HG02981 (cell line): ENCODE measurements at regions not wholly inside any gene's neighbourhood (a gene's known extent, or its start where the extent isn't known, plus 50 kb on each side); places are given as distances from the start of the nearest gene placed in this dataset.
"Not testable (repeated sequence)": the region's sequence is repeated elsewhere in the genome, so short reads cannot be mapped to it uniquely, and the experiment has no call there.

Experiments
- ATAC-seq: cut with Tn5 transposase; IDR thresholded peaks from one replicate; pipeline ENCODE4 v1.9.1; 2021; ENCODE audit warnings: mild to moderate bottlenecking, moderate library complexity; ENCODE audit not compliant: unreplicated experiment

DNA sequence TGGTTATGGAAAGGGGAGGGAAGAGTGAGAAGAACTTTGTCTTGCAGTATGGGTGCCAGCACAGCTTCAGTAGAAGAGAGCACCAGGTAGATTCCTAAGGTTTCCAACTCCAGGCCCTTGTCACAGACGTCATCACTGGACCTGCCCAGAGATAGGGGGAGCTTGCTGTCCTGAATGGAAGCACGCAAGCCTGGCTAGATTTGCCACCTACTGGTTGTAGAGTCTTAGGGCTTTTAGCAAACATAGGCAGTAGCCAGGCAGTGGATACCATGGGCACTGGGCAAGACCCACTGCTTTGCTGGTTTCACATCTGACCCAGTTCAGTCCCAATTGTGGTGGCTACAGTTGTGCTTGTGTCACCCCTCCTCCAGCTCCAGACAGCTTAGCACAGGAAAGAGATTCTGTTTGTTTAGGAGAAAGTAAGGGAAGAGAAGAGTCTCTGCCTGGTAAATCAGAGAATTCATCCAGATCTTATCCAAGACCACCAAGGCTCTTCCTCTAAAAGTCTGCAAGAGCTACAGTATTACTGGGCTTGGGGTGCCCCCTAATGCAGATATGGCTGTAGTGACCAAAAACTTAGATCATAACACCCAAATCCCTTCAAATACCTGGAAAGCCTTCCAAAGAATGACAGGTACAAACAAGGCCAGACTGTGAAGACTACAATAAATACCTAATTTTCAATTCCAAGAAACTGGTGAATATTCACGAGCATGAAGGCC lies 158.9 kb downstream of the HINT1 start:
- no peak for ATAC-seq

DNA sequence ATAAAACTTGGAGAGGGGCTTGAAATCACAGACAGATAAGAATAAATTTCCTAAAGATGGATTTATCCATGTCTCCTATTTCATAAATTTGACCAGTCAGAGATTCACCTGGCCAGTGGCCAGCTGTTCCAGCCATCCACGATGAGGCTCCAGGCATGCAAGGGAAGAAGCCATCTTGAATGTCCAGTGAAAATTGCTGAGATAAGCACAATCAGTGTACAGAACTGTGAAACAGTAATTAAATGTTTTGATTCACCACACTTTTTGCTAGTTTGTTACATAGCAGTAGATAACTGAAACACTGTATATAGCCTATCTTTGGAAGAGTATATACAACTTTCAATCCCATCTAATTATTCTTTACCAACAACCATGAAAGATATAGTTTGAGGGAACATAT lies 163.5 kb downstream of the HINT1 start:
- no peak for ATAC-seq

DNA sequence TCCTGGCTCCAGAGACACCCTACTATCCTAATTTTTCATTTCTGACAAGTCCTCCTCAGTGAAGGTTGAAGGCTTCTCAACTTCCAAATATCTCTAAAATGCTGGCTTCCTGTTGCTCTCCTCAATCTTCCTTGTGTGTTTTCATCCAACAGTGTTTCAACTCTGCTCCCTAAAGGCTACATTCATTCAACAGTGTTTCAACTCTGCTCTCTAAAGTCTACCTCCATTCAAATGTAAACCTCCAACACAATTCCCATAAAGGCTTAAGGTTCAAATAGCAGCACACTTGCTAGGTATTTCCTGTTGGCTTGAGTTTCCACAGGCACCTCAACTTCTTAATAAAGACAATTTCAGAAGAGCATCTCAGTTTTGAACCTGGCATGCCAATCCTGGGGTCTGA lies 164.8 kb downstream of the HINT1 start:
- ATAC-seq: no peak

DNA sequence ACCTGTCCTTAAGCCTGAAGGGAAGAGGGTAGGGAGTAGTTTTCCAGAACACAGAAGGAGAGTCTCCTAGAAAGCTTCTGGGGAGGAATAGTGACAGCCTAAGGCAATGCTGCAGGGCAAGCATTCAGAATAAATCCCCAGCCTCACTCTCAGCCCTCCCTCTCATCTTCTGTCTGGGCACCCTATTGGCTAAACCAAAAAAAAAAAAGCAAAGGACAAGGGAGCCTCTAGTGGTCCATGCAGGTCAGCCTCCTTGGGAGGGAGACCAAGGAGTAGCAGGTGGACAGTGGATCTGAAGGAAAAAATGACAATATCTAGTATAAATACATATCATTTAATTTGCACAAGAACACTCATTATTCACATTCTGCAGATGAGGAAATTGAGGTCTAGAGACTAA lies 168.3 kb downstream of the HINT1 start:
- not testable (repeated sequence) for ATAC-seq

DNA sequence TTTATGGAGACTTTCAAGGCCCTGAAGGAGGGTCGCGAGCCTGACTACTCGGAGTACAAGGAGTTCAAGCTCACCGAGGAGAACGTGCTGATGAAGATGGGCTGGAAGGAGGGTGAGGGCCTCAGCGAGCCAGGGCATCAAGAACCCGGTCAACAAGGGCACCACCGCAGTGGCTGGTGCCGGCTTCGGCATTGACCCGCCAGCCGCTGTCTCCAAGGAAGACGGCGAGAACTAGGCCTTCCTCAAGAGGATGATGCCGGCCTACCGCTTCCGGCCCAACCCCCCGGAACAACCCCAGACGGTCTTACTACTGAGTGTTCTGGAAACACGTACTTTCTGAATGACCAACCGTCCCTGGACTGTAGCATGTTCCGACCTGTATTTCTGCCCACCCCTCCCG lies 169.2 kb downstream of the HINT1 start:
- no peak for ATAC-seq

DNA sequence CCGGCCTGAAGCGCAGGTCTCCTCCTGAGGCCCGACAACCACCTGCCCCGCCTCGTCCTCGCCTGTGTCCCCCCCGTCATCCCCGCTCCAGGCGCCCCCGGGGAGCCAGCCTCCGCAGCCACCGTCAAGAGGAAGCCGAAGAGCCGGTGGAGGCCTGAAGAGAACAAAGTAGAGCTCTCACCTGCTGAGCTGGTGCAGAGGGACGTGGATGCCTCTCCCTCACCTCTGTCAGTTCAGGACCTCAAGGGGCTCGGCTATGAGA lies 169.9 kb downstream of the HINT1 start:
- ATAC-seq: no peak

DNA sequence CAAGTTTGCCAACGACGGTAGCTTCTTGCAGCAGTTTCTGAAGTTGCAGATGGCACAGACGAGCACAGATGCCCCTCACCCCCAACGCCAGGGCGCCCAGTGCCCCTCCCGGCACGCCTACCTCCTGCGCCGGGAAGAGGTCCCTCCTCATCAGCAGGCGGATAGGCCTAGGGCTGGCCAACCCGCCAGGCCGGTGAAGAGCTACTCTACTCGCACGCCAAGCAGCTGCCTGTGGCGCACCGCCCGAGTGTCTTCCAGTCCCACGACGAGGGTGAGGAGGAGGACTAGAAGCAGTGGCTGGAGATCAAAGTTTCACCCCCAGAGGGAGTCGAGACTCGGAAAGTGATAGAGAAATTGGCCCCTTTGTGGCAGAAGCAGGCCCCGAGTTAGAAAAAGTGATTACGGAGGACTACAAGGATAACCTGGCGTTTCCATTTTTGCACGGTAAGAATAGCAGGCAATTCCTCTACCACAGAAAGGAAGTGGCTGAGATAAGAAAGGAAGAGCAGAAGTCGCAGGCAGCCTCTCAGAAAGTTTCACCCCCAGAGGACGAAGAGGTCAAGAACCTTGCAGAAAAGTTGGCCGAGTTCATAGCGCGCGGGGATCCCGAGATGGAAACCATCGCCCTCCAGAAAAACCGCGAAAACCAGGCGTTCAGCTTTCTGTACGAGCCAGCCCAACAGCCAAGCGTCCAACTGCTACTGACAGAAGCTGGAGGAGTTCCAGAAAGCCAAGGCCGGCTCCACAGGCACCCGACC lies 170.4 kb downstream of the HINT1 start:
- no peak for ATAC-seq

DNA sequence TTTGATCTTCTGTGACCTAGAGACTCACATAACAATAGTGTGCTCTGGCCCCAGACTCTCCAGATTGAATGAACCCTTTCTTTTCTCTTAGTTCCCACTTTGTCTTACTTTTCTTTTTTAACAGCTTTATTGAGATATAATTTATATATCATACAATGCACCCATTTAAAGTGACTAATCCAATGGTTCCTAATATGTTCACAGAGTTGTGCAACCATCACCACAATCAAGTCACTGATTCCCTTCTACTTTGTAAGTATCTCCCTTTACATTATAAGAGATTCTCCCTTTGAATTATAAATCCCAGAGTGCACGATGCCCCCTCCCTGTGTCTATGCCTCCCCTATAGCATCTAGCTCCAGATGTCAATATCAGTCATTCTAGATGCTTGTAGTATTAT lies 172.4 kb downstream of the HINT1 start:
- no peak for ATAC-seq

DNA sequence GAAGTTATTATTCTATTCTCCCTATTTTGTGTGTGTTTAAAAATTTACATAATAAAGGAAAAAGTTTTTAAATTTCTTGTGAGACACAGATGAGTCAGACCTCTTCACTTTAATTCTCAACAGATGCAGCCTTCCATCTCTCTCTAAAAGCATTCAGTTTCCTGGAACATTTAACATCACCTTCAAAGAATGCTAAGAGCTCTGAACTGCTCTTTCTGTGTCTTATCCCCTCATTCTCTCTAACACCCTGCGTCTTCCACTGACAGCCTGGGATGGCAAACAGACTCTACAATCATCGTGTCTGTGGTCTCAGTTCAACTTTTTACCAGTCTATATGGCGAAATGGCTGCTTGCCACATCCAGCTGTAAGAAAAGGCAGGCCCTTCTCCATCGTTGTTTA lies 173.0 kb downstream of the HINT1 start:
- ATAC-seq: no peak

DNA sequence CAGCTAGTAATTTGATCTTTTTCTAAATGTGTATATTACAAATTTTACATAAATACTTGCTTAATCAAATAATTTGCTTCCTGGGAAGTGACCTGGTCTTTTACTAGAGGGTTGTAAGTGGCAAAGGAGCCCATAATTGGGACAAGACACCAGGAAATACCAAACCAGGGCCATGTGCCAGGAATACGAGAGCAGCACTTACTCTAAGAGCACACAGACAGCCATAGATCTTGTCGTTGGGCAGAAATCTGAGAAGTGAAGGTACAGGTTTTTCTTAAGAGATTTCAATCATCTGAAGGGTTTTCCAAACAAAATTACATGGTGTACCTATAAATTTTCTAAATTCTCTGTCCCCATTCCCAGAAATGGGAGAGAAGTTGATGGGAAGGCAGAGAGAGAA lies 179.3 kb downstream of the HINT1 start:
- no peak for ATAC-seq

DNA sequence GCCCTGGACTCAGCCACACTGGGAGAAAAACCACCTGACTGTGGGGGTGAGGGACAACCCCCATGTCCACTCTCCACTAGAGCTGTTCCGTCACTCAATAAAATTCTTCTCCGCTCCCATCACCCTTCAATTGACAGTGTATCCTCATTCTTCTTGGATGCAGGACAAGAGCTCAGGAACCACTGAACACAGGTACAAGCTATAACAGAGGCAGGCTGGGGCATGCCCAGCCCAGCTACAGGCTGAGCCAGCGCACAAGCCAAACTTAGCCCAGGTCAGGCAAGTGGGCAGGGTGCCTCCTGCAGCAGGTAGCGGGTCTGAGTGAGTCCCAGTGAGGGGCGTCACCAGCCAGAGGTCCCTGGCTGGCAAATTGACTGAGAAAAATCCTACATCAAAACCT lies 183.4 kb downstream of the HINT1 start:
- no peak for ATAC-seq

DNA sequence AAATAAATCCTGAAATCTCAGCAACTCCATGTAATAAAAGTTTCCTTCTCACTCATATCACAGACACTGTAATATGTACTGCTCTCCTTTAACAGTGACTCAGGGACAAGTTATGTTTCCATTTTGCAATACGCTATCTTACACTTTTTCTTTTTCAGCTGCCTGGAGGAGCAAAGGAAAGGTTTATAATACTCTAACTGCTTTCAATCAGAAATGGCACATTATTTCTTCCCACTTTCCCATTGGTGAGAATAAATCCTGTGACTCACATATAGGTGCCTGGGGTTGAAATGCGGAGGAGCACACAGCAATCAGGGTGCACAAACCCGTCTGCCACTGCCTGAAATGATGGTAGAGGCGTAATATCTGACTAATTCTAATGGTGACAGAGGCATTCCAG lies 186.6 kb downstream of the HINT1 start:
- ATAC-seq: no peak

DNA sequence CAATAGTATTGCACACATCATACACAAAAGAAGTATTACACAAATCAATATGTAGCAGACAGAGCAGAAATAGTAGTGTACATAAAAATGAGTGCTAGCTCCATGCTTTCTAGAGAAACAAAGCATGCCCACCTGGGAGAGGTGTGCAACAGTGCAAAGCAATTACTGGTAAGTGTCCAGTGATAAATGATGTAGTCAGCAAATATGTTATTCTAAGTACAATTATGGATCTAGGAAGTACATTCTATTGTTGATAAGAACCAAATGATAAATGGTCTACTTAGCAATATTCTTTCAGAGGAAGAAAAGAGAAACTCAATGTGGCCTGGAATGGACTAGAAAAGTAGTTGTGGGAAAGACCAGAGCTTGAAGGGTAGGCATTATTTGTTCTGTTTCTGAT lies 188.6 kb downstream of the HINT1 start:
- ATAC-seq: no peak

DNA sequence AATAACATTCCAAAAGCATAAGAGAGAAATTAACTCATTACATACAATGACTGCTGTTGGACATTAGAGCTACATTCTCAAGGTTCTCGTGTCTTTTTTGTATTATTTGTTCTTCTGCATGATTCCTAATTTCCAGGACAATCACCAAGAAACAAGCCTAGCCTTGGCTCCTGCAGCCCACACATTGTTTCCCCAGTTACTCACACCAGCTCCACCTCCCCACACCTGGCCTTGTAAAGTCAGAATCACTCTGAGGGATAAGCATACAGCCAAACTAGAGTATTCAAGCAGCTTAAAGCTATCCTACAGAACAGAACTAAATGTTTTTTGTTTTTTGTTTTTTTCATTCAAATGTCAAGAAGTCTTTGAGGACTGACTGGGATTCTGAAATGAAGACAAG lies 189.2 kb downstream of the HINT1 start:
- ATAC-seq: no peak

DNA sequence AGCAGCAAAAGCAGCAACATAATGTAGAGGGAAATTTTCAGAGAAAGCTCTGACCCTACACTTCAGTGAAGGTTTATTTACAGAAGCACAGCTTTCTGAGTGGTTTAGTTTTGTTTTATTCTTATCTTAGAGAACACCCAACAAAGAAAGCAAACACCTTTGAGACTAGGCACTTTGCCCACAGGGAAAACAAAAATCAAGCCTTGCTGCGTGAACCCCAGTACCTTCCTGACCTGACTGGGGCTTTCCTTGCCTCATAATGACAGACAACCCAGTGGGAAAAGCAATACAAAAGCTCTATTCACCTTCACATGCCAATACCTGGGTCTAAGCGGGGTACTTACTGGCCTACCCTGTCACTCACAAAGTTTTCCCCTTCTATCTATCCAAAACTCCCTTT lies 189.8 kb downstream of the HINT1 start:
- ATAC-seq: no peak

DNA sequence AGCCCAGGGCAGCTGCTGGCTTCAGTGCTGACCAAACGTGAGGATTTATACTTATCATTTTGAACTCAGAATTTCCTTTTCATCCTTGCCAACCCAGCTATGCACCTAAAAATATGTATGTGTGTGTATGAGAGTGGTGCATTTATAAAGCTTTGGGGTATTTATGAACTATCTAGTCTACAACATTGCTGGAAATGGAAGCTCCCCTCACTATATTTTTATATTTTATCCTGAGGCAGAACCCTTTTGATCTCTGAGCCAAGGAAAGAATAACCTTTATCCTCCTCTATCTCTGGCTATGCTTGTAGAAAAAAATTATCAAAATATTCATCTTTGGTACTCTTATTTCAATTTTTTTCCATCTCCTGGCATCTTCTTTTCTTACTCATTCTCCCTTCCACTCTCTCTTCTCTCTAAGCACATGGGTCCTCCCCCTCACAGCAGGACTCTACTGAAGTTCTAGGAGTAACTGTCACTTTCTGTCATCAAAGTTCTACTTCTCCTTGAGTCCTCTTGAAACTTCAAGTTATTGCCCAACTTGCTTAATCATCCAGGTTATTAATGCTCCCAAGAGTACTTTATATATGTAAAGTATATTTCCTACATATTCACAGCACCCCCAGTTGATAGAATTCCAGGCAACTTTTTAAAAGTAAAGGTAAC lies 190.9 kb downstream of the HINT1 start:
- no peak for ATAC-seq

DNA sequence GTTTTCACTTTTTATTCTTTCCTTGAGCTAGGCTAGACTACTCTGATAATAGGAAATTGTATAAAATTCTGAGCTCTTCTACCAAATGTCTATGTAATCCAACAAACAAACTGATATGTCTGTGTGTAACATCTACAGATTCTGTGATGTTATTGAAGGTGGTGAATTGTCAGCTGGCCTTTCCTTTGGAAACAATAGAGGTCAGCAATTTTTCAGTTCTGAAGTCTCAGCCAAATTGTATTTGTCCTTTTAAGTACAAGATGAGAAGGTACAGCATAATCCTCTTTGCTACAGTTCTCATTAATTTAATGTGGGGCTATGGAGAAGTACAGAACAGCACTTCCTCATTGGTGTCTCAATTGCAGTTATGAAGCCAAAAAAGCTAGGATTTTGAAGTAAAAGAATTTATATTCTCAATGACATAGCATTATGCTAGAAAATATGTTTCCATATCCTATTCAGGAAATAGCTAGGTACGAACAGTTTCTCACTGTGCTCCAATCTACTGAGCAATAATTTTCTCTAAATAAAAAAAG lies 198.0 kb downstream of the HINT1 start:
- ATAC-seq: no peak

DNA sequence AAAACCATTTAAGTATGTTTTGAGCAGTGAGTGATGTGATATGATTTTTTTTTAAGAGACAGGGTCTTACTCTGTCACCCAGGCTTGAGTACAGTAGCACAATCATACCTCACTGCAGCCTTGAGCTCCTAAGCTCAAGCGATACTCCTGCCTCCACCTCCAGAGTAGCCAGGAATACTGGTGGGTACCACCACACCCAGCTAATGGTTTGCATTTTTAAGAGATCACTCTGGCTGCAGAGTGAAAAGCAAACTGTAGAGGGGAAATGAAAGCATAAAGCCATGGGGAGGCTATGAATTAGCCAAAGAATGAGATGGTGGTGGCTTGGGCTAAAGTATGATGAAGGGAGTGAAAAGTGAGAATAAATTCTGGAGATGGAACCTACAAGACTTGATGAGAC lies 199.1 kb downstream of the HINT1 start:
- no peak for ATAC-seq

DNA sequence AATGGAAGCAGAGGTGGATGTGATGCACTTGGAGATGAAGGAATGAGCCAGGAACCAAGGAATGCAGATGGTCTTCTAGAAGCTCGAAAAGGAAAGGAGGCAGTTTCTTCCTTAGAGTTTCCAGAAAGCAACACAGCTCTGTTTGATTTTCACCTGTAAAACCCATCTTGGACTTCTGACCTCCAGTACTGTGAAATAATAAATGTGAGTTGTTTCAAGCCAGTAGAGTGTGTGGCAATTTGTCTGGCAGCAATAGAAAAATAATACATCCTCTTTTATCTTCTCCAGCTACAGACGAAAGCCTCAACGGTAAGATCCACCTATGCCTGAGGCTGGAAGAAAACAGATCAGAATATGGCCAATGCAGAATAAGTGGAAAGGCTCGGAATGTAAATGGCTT lies 199.7 kb downstream of the HINT1 start:
- no peak for ATAC-seq

DNA sequence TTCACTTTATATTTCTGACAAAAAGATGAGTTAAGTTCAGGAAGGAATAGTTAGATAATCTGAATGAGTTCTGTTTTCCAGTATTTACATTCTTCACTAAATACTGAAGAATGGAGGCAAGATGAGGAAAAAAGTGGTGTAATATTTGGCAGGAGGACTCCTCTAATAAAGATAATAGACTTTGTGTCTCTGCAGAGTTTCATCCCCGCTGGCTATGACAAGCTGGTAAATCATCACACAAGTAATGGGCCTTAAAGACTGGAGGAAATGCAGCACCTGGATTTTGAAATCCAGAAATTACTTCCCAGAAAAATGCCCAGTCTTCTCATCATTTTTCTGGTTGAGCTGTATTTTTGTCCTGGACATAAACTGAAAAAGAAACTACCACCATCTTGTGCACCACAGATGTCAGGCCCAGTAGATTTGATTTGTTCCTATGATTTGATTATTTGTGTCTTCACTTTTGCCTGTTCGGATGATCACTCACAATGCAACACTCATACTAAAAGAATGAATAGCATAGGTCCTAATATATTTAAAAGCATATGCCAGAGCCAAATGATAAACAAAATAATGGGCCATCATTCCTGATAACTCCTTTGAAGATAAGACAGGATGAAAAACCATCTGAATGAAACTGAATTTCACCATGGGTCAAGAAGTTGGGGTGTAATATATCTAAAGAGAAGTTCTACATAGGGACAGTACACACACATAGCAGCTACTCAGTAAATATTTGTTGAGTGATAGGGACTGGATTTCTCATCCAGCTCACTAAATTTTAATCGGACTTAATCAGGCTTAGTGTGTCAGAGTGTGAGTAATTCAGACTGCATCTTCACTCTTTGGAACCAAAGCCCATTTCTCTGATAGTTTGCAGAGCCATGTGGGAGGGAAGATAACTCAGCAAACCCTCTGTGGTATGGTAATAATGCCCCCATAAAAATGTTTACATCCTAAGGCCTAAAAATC lies 200.5 kb downstream of the HINT1 start:
- no peak for ATAC-seq

DNA sequence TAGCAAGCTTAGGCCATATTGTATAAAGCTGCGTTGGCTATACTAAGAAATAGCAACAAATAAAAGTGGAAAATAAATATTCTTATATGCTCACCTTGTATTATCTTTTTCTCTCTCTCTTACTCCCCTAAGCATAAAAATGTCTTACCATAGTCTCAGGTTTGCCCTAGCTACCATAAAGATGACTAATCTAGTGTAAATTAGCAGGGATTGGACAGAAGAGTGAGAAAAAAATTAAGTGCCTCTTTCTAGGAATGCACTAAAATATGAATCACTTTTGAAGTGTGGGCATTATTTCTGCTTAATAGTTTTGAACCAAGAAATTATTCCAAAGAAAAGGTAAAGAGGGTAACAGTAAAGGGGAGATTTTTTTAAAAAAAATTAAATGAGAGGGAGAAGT lies 201.3 kb downstream of the HINT1 start:
- ATAC-seq: no peak
